Panc1 (cell line): ENCODE measurements at regions not wholly inside any gene's neighbourhood (a gene's known extent, or its start where the extent isn't known, plus 50 kb on each side); places are given as distances from the start of the nearest gene placed in this dataset.

Experiments
- ATAC-seq: fragments of 200-7000 bp; cut with Tn5 transposase; 2 replicates; pipeline ENCODE4 v1.9.1; 2020; ENCODE audit warnings: mild to moderate bottlenecking, moderate library complexity
- BruUV-seq: library from RNA; stranded (reverse); fragments of 400-500 nt; replicated peaks from 2 replicates; lab custom pipeline; 2021; lab: Mats Ljungman, UMichigan
- CTCF ChIA-PET: fragments of 300-600 bp; sonication (Branson Sonifier 250); formaldehyde crosslinking; loops from one replicate; lab custom pipeline; 2022; ENCODE audit warnings: antibody characterized with exemption; lab: Charles Lee
- POLR2A ChIA-PET: fragments of 300-600 bp; sonication (Branson Sonifier 250); formaldehyde crosslinking; loops from one replicate; lab custom pipeline; 2022; ENCODE audit warnings: antibody characterized with exemption; lab: Charles Lee
- DNase-seq: peaks from one replicate; pipeline ENCODE4 v3.0.0-alpha.2; 2010; ENCODE audit warnings: low read depth, low spot score
- H3K27ac ChIP-seq: 2 replicates; pipeline ENCODE4 v1.5.1; 2011; ENCODE audit warnings: mild to moderate bottlenecking, low read length, inconsistent platforms
- H3K27me3 ChIP-seq: fragments of 200-500 bp; sonication (Bioruptor generic); 2 replicates; pipeline ENCODE4 v1.6.0; 2014; ENCODE audit warnings: low read length, inconsistent platforms; ENCODE audit not compliant: control insufficient read depth, insufficient read depth
- H3K36me3 ChIP-seq: fragments of 200-500 bp; sonication (Bioruptor generic); 2 replicates; pipeline ENCODE4 v1.5.1; 2014; ENCODE audit warnings: inconsistent platforms, mild to moderate bottlenecking, low read length, moderate library complexity; ENCODE audit not compliant: control insufficient read depth, insufficient read depth
- H3K4me1 ChIP-seq: 2 replicates; pipeline ENCODE4 v1.5.1; 2011; ENCODE audit warnings: inconsistent platforms, mild to moderate bottlenecking, low read length, moderate library complexity; ENCODE audit not compliant: control insufficient read depth, insufficient read depth
- H3K4me3 ChIP-seq, 2 experiments: 2 replicates each; pipeline ENCODE4 v1.5.1; 2011 to 2012; ENCODE audit warnings: low read depth in 2 of 2, low read length in 2 of 2, mild to moderate bottlenecking in 2 of 2, inconsistent platforms in 1 of 2, moderate library complexity in 1 of 2
- H3K9me3 ChIP-seq: fragments of 200-500 bp; sonication (Bioruptor generic); 2 replicates; pipeline ENCODE4 v1.5.1; 2014; ENCODE audit warnings: low read depth, mild to moderate bottlenecking, inconsistent platforms, low read length, moderate library complexity; ENCODE audit not compliant: control insufficient read depth, insufficient read depth
- POLR2AphosphoS5 ChIP-seq: IDR thresholded peaks from 2 replicates; pipeline ENCODE4 v1.6.1; 2012; ENCODE audit warnings: mild to moderate bottlenecking, low read depth, low read length, moderate library complexity
- REST ChIP-seq, 2 experiments: IDR thresholded peaks; 2 replicates each; pipeline ENCODE4 v1.6.1; 2011 to 2012; ENCODE audit warnings: low read depth in 2 of 2, control low read depth in 1 of 2, low read length in 1 of 2, mild to moderate bottlenecking in 1 of 2, moderate library complexity in 1 of 2; ENCODE audit not compliant: insufficient read depth in 1 of 2
- SIN3A ChIP-seq: IDR thresholded peaks from 2 replicates; pipeline ENCODE4 v1.6.1; 2012; ENCODE audit warnings: low read depth, mild to moderate bottlenecking, low read length, moderate library complexity, borderline replicate concordance; ENCODE audit not compliant: insufficient read depth
- TCF7L2 ChIP-seq: IDR thresholded peaks from 2 replicates; pipeline ENCODE4 v1.6.1; 2011; ENCODE audit warnings: mild to moderate bottlenecking, low read depth, low read length, inconsistent platforms
- in situ Hi-C: cut with HindIII; loops from 2 replicates; pipeline ENCODE4 v1.10.0; 2016; ENCODE audit warnings: low sequenced_read_pairs, low pct_unique_long_range_greater_than_20kb
- intact Hi-C: fragments of 100-400 bp; cut with micrococcal nuclease; formaldehyde crosslinking; loops from one replicate; pipeline ENCODE4 v1.10.0; 2022; ENCODE audit not compliant: unreplicated experiment
- TF ChIP-seq, protein P1 (sequence below): fragments of 450-650 bp; IDR thresholded peaks from 2 replicates; pipeline ENCODE4 v1.5.1; 2017; ENCODE audit warnings: mild to moderate bottlenecking

GRCh38 chr2:220015576-220015975 lies 388.1 kb downstream of the SLC4A3 start:
- ATAC-seq (no peak), DNase-seq (no peak)
- no TSS peak for BruUV-seq
- Histone ChIP-seq H3K4me1 (no peaks in the 10 kb centered on the region), H3K4me3 (no peak overlapping the region), H3K9me3 (no peaks in the 10 kb centered on the region), H3K36me3 (no peaks in the 10 kb centered on the region), H3K27ac (no peak overlapping the region), H3K27me3 (no peaks in the 10 kb centered on the region)
- intact Hi-C loops, result no loop called here
- in situ Hi-C loops, result no loop called here
- CTCF ChIA-PET, result no interaction called here
- POLR2A ChIA-PET, result no interaction called here
- no peak for TF ChIP-seq SIN3A
- TF ChIP-seq TCF7L2, result no peak
- TF ChIP-seq REST (IDR thresholded peaks at IDR 0.05; ENCODE audit: insufficient read depth in 1 of 2, low read depth in 2 of 2, low read length in 1 of 2), result no peak
- TF ChIP-seq, protein P1, sequence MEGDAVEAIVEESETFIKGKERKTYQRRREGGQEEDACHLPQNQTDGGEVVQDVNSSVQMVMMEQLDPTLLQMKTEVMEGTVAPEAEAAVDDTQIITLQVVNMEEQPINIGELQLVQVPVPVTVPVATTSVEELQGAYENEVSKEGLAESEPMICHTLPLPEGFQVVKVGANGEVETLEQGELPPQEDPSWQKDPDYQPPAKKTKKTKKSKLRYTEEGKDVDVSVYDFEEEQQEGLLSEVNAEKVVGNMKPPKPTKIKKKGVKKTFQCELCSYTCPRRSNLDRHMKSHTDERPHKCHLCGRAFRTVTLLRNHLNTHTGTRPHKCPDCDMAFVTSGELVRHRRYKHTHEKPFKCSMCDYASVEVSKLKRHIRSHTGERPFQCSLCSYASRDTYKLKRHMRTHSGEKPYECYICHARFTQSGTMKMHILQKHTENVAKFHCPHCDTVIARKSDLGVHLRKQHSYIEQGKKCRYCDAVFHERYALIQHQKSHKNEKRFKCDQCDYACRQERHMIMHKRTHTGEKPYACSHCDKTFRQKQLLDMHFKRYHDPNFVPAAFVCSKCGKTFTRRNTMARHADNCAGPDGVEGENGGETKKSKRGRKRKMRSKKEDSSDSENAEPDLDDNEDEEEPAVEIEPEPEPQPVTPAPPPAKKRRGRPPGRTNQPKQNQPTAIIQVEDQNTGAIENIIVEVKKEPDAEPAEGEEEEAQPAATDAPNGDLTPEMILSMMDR, result no peak
- TF ChIP-seq POLR2AphosphoS5, result no peak

DNA sequence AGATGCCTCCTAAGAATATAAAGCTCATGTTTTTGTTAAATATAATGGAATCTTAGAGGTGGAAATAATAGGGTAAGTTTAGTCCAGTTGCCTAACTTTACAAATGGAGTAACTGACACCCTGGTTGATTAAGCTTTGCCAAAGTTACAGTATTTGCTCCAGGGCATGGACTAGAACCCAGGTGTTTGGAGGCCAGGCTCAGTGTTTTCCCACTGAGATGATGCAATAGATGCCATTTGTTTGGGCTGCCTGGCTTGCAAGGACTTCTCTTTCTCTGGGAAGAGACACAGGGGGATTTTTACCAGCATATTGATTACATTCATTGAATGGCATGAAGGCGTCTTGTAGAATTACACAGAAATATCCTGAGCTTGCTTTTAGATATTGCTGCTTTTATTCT lies 397.8 kb downstream of the SLC4A3 start:
- no peaks in the 10 kb centered on the region for H3K9me3 ChIP-seq
- intact Hi-C loops, result no loop called here
- BruUV-seq, result no TSS peak
- H3K27me3 ChIP-seq, result no peaks in the 10 kb centered on the region
- CTCF ChIA-PET, result no interaction called here
- POLR2A ChIA-PET, result no interaction called here
- H3K36me3 ChIP-seq, result no peaks in the 10 kb centered on the region
- H3K4me1 ChIP-seq, result no peaks in the 10 kb centered on the region
- ATAC-seq, result no peak
- no peak overlapping the region for H3K4me3 ChIP-seq
- no peak for DNase-seq
- in situ Hi-C loops, result no loop called here
- no peak overlapping the region for H3K27ac ChIP-seq
- TF ChIP-seq, protein P1, result no peak
- TF ChIP-seq POLR2AphosphoS5 (no peak), TCF7L2 (no peak), REST (IDR thresholded peaks at IDR 0.05; ENCODE audit: insufficient read depth in 1 of 2, low read depth in 2 of 2, low read length in 1 of 2) (no peak)
